ENCODE measurements at regions not wholly inside any gene's neighbourhood (a gene's known extent, or its start where the extent isn't known, plus 50 kb on each side); places are given as distances from the start of the nearest gene placed in this dataset.

- in situ Hi-C loops (cut with HindIII; ENCODE audit: low pct_unique_long_range_greater_than_20kb, low sequenced_read_pairs): no loop called here
- TF ChIP-seq JUND (IDR thresholded peaks at IDR 0.05; ENCODE audit: low read depth): no peak
Measured at GRCh38 chr5:159609359-159609758, 279.1 kb upstream of the IL12B start.

GRCh38 chr5:159610966-159611579, 280.8 kb upstream of the IL12B start:
- DNase-seq (ENCODE audit: low read depth in 1 of 2, low spot score in 1 of 2): no peak
- TF ChIP-seq JUND (IDR thresholded peaks at IDR 0.05; ENCODE audit: low read depth): no peak
- in situ Hi-C loops (cut with HindIII; ENCODE audit: low pct_unique_long_range_greater_than_20kb, low sequenced_read_pairs): no loop called here

More at GRCh38 chr5:159609359-159609758, 279.1 kb upstream of the IL12B start:
- no peak for DNase-seq (ENCODE audit: low read depth in 1 of 2, low spot score in 1 of 2)

GRCh38 chr5:159616952-159617351, 286.7 kb upstream of the IL12B start:
- DNase-seq (ENCODE audit: low read depth in 1 of 2, low spot score in 1 of 2): no peak
- in situ Hi-C loops (cut with HindIII; ENCODE audit: low pct_unique_long_range_greater_than_20kb, low sequenced_read_pairs): no loop called here
- no peak for TF ChIP-seq JUND (IDR thresholded peaks at IDR 0.05; ENCODE audit: low read depth)

- DNase-seq (ENCODE audit: low read depth in 1 of 2, low spot score in 1 of 2): peak in 1 of 2 experiments; percentile 46
- no peak for TF ChIP-seq JUND (IDR thresholded peaks at IDR 0.05; ENCODE audit: low read depth)
- in situ Hi-C loops (cut with HindIII; ENCODE audit: low pct_unique_long_range_greater_than_20kb, low sequenced_read_pairs): no loop called here
Measured at GRCh38 chr5:159619826-159620225, 289.5 kb upstream of the IL12B start.

- DNase-seq (ENCODE audit: low read depth in 1 of 2, low spot score in 1 of 2): no peak
- TF ChIP-seq JUND (IDR thresholded peaks at IDR 0.05; ENCODE audit: low read depth): no peak
- in situ Hi-C loops (cut with HindIII; ENCODE audit: low pct_unique_long_range_greater_than_20kb, low sequenced_read_pairs): no loop called here
Measured at GRCh38 chr5:159620853-159621540, 290.7 kb upstream of the IL12B start.

GRCh38 chr5:159628703-159629102, 287.6 kb upstream of the ADRA1B start:
- in situ Hi-C loops (cut with HindIII; ENCODE audit: low pct_unique_long_range_greater_than_20kb, low sequenced_read_pairs): no loop called here
- DNase-seq (ENCODE audit: low read depth in 1 of 2, low spot score in 1 of 2): no peak
- TF ChIP-seq JUND (IDR thresholded peaks at IDR 0.05; ENCODE audit: low read depth): no peak

GRCh38 chr5:159629158-159629557, 287.1 kb upstream of the ADRA1B start:
- TF ChIP-seq JUND (IDR thresholded peaks at IDR 0.05; ENCODE audit: low read depth): no peak
- no peak for DNase-seq (ENCODE audit: low read depth in 1 of 2, low spot score in 1 of 2)
- in situ Hi-C loops (cut with HindIII; ENCODE audit: low pct_unique_long_range_greater_than_20kb, low sequenced_read_pairs): no loop called here

GRCh38 chr5:159630545-159630944, 285.7 kb upstream of the ADRA1B start:
- in situ Hi-C loops (cut with HindIII; ENCODE audit: low pct_unique_long_range_greater_than_20kb, low sequenced_read_pairs): no loop called here
- no peak for DNase-seq (ENCODE audit: low read depth in 1 of 2, low spot score in 1 of 2)
- no peak for TF ChIP-seq JUND (IDR thresholded peaks at IDR 0.05; ENCODE audit: low read depth)

GRCh38 chr5:159631001-159631400, 285.3 kb upstream of the ADRA1B start:
- DNase-seq (ENCODE audit: low read depth in 1 of 2, low spot score in 1 of 2): no peak
- in situ Hi-C loops (cut with HindIII; ENCODE audit: low pct_unique_long_range_greater_than_20kb, low sequenced_read_pairs): no loop called here
- TF ChIP-seq JUND (IDR thresholded peaks at IDR 0.05; ENCODE audit: low read depth): no peak

GRCh38 chr5:159632866-159633265, 283.4 kb upstream of the ADRA1B start:
- DNase-seq (ENCODE audit: low read depth in 1 of 2, low spot score in 1 of 2): no peak
- in situ Hi-C loops (cut with HindIII; ENCODE audit: low pct_unique_long_range_greater_than_20kb, low sequenced_read_pairs): no loop called here
- TF ChIP-seq JUND (IDR thresholded peaks at IDR 0.05; ENCODE audit: low read depth): no peak

GRCh38 chr5:159638481-159638880, 277.8 kb upstream of the ADRA1B start:
- TF ChIP-seq JUND (IDR thresholded peaks at IDR 0.05; ENCODE audit: low read depth): no peak
- no peak for DNase-seq (ENCODE audit: low read depth in 1 of 2, low spot score in 1 of 2)
- in situ Hi-C loops (cut with HindIII; ENCODE audit: low pct_unique_long_range_greater_than_20kb, low sequenced_read_pairs): no loop called here

GRCh38 chr5:159638954-159639559, 277.2 kb upstream of the ADRA1B start:
- TF ChIP-seq JUND (IDR thresholded peaks at IDR 0.05; ENCODE audit: low read depth): no peak
- no peak for DNase-seq (ENCODE audit: low read depth in 1 of 2, low spot score in 1 of 2)
- in situ Hi-C loops (cut with HindIII; ENCODE audit: low pct_unique_long_range_greater_than_20kb, low sequenced_read_pairs): no loop called here

- in situ Hi-C loops (cut with HindIII; ENCODE audit: low pct_unique_long_range_greater_than_20kb, low sequenced_read_pairs): no loop called here
Measured at GRCh38 chr5:159639590-159639989, 276.7 kb upstream of the ADRA1B start.

More at GRCh38 chr5:159639590-159639989, 276.7 kb upstream of the ADRA1B start:
- DNase-seq (ENCODE audit: low read depth in 1 of 2, low spot score in 1 of 2): no peak
- TF ChIP-seq JUND (IDR thresholded peaks at IDR 0.05; ENCODE audit: low read depth): no peak
